Hepatocyte (in vitro differentiated cells): ENCODE measurements at regions not wholly inside any gene's neighbourhood (a gene's known extent, or its start where the extent isn't known, plus 50 kb on each side); places are given as distances from the start of the nearest gene placed in this dataset.

Experiments
- CTCF ChIP-seq: fragments of 200-600 bp; sonication (generic); IDR thresholded peaks from 2 replicates; pipeline ENCODE4 v1.5.1; 2016; ENCODE audit warnings: antibody characterized with exemption, mild to moderate bottlenecking; ENCODE audit not compliant: poor library complexity
- EZH2 ChIP-seq: fragments of 200-600 bp; sonication (generic); IDR thresholded peaks from 2 replicates; pipeline ENCODE4 v1.6.1; 2016; ENCODE audit warnings: antibody characterized with exemption, mild to moderate bottlenecking, borderline replicate concordance

- TF ChIP-seq CTCF (no peak), EZH2 (no peak)
These were observed 768.8 kb downstream of the RNF144A start for GRCh38 chr2:7686016-7686385.
